ENCODE measurements at regions not wholly inside any gene's neighbourhood (a gene's known extent, or its start where the extent isn't known, plus 50 kb on each side); places are given as distances from the start of the nearest gene placed in this dataset.

GRCh38 chr12:107351713-107352112, 258.4 kb upstream of the CRY1 start:
- DNase-seq: no peak

- no peak for DNase-seq
These were observed 259.2 kb upstream of the CRY1 start for GRCh38 chr12:107352347-107353081.

- DNase-seq: no peak
These were observed 260.0 kb upstream of the CRY1 start for GRCh38 chr12:107353312-107353711.

DNA sequence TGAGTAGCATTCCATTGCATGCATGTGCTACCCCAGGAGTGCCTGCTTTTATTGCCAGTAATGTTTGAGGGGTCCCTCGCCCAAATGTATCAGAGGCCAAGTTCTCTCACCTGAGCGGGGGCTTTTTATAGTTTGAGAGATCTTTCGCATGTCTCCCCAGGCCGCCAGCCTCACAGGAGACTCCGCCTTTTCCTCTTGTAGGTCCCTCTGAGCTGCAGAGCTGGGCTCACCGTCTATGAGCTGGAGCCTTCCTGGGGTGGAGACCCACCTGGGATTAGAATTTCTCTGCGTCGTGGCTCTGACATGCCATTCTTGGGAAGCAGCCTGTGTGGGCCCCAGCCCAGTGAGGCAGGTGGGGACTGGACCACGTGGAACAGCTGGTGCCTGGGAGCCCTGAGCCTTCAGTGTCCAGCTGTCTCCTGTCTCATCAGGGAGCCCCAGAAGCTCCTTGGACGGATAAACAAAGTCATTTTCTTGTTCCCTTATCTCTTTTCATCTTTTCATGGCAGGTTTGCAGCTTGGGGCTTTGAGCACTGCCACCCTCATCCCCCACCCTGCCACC, 261.7 kb upstream of the CRY1 start:
- no peak for DNase-seq

DNA sequence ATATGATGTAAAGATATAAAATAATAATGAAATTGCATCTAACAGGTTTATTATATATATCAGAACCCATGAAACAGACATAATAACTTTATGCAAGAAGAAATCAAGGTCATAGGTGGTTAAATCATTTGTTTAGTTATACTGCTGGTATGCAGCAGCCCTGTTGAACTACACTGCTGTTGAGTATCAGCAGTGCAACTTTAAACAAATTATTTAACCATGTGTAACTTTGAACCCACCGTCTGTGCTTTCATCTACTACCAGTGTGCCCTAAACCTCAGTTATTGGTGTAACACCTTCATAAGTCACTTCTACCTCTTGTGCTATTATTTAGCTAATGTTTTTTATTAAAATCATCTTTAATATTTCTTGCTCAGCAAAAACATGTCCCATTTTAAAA, 262.3 kb upstream of the CRY1 start:
- no peak for DNase-seq

DNA sequence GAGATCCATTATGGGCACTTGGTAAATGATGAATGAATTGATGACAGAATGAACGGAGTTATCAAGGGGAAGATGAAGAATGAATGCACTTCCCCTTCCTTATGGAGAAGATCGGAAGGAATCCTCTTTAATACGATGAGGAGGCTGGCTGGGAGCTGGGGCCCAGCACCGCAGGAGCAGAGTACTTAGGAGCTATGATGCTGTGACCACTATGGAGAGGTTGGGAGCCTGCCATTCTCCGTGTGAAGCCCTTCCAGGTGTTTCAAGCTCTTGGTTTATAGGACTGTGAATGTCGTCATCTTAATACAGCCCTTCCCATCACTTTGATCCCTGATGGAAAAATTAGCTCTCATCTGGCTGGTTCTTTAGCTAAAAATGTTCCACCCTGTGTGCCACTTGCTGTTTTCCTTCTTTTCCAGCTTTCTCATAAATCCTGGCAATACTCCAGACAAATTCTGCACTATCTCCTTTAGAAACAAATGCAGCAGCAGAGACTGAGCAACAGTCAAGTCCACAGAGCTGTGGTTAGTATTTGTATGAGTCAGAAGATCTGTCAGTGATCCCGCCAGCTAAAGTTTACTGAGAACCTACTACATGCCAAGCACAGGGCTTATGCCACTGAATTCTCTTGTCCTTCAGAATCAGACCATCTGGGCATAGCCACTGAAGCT, 263.1 kb upstream of the CRY1 start:
- DNase-seq: peak; percentile 20

DNA sequence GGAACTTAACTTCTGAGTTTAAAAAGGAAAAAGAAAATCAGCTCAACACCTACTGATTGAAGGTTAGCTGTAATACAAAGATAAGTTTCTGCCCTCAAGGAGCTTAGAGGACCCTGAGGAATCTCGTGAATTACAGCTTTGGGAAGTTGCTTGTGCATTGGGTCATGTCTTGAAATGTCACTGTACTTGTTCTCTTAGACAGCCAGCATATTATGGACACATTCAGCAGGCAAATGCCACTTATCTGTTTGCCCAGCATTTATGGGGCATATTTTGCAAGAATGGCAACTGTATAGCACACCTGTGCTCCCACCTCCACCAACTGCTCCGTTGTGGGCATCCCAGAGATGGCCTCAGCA, 263.6 kb upstream of the CRY1 start:
- no peak for DNase-seq

DNA sequence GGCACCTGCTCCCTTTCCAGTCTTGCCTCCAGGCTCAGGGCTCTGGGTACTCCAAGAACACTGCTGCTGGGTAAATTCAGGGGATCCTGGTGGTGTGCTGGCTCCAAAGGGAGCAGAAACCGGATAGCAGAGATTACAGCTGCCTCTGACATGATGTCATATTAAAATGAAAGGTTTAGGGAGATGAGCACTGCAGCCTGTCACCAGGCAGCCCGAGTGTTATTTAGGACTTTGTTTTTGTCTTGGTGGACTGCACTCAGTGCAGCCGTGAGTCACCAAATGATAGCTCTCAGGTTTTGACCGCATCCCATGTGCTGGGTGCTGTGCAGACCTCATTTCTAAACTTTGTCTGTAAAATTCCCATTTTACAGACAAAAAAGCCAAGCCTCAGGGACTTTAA, 266.0 kb upstream of the CRY1 start:
- no peak for DNase-seq

DNA sequence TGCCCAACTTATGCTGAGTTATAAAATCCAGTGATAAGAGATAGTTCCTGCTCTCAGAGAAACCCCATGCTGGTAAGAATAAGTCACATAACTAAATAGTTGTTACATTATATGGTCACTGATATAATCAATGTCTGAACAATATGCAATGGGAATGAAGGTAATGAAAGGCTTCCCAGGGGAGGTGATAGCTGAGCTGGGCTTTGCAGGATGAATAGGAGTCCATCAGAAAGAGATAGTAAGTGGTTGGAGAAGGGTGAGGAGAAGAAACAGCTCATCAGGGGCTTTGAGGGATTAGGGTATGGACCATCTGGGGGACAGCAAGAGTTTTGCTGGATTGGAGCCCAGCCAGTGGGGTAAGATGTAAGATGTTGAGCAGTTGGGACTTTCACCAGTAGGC, 266.7 kb upstream of the CRY1 start:
- no peak for DNase-seq

DNA sequence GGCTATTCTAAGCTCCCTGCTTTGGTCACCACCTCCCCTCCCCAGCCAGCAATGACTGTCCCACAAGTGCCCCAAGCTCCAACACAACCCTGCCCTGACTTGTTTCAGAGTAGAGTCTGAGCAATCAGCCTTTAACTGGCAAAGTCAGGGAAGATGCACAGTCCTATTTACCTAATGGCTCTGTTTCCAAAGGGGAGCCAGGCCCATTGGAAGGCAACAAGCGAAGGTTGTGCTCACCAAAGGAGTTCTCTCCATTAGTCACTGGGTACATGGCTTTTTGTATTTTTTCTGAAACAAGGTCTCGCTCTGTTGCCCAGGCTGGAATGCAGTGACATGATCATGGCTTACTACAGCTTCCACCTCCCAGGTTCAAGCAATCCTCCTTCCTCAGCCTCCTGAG, 267.1 kb upstream of the CRY1 start:
- no peak for DNase-seq

DNA sequence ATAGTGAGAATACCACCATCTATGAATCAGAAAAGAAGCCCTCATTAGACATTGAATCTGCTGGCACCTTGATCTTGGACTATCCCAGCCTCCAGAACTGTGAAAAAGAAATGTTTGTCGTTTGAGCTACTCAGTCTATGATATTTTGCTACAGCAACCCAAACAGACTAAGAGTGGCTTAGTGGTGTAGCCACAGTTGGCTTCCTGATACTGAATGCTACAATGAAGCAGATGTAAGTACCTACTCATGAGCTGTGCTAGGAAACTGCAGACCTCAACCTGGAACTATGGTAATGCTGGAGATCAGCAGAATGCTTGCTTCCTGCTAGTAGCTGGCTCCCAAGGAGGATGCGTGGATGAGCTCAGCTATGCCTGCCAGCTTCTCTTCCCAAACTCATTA, 268.6 kb upstream of the CRY1 start:
- no peak for DNase-seq

DNA sequence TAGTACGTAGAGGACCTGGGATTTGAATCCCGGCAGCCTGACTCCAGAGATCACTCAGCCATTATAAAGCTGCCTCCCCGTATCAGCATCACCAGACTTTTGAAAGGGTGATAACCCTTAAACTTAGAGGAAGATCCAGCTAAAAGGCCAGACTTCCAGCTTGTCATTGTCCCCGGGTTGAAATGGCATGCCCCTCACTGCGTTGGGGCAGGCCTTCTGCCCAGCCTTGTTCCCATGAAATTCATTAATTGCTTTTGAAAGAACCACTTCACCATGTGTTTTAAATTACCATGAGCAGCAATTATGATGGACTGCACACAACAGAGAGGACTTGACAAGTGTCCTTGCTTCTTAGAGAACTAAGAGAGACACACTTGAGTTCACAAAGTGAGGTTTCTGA, 269.6 kb upstream of the CRY1 start:
- DNase-seq: no peak

DNA sequence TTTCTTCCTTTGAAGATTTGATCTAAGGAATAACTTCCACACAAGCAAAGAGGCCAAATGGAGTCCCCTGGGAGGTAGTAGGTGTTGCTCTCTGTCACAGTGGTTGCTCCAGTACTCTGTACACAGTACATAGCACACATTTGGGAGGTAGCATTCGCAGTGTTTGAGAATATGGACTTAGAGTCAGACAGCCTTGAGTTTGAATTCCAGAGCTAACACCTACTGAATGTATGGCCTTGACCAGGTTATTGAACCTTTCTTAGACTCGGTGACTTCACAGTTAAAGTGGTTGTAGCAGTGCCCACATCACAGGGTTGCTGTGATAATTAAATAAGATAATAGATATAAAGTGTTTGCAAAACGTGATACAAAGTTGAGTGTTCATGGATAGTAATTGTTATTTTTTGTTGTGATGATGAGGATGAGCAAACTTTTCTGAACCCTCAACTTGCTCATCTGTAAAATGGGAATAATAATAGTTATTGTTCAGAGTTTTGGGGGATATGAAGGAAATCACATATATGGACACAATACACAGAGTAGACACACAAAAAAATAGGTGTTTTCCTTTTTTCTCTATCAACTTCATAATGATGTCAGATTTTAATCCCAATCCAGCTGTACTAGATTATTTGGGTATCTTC, 271.6 kb upstream of the CRY1 start:
- no peak for DNase-seq

GRCh38 chr12:107365703-107366102, 272.4 kb upstream of the CRY1 start:
- DNase-seq: no peak

- no peak for DNase-seq
These were observed 273.0 kb upstream of the CRY1 start for GRCh38 chr12:107366322-107366721.

DNA sequence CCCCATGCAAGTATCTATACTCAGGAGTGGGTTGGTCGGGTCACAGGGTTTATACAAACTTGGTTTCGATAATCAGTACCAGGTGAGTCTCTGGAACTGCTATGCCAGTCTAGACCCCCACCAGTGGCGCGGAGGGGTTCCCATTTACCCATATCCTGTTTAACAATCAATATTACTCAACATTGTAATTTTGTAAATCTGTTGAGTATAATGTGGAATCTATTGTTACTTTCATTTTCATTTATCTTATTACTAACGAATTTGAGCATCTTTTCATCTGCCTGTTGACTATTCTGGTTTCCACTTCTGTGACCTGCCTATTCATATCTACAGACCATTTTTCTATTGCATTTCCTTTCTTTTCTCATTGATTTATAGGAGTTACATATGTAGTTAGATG, 275.2 kb upstream of the CRY1 start:
- DNase-seq: no peak

GRCh38 chr12:107369006-107369405, 275.7 kb upstream of the CRY1 start:
- DNase-seq: no peak

GRCh38 chr12:107369679-107370078, 276.3 kb upstream of the CRY1 start:
- DNase-seq: no peak

GRCh38 chr12:107372229-107372658, 278.9 kb upstream of the CRY1 start:
- DNase-seq: no peak

DNA sequence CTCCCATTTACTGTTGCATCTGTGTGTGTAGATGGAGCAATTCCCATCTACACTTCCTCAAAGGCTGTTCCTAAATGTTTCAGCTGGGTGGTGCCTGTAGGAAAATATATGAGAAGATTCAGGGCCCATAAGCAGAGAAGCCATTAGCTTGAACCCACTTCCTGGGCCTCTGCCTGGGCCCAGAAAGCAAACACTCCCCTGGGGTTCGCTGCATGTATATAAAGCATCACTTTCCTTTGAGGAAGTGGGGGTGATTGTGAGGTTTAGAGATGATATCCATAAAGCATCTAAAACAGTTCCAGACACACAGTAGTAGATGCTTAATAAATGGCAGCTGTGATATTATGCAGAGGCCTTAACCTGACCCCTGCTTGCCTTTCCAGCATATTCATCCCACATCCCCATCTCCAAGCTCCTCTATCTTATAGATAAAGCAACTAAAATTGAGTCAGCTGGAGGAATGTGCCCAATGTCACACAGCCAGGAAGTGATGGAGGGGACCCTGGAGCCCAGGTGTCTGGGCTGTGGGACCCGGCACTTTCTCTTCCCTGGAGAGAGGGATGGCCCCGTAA, 280.0 kb upstream of the CRY1 start:
- no peak for DNase-seq

GRCh38 chr12:107374161-107374840, 281.0 kb upstream of the CRY1 start:
- DNase-seq: no peak

DNA sequence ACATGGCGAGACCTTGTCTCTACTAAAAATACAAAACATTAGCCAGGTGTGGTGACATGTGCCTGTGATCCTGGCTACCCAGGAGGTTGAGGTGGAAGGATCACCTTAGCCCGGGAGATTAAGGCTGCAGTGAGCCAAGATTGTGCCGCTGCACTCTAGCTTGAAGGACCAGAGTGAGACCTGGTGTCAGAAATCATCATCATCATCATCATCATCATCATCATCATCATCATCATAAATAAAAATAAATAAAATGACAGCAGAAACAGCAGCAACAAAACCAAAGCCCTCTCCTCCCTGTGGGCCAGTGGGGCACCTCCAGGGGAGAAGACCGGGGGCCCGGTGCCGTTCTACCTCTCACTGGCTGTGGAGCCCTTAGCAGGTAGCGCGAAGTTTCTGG, 281.9 kb upstream of the CRY1 start:
- DNase-seq: no peak
